ENCODE measurements at regions not wholly inside any gene's neighbourhood (a gene's known extent, or its start where the extent isn't known, plus 50 kb on each side); places are given as distances from the start of the nearest gene placed in this dataset.

GRCh38 chr22:35150183-35151107 lies 84.5 kb downstream of the ISX start:
- Mint-ChIP-seq H3K27ac (ENCODE audit: unreplicated experiment) (no peak overlapping the region), H3K4me3 (ENCODE audit: unreplicated experiment) (no peak overlapping the region), H3K36me3 (ENCODE audit: low read depth, unreplicated experiment) (no peaks in the 10 kb centered on the region), H3K4me1 (ENCODE audit: unreplicated experiment) (no peaks in the 10 kb centered on the region), H3K9me3 (ENCODE audit: unreplicated experiment) (no peaks in the 10 kb centered on the region), H3K27me3 (ENCODE audit: unreplicated experiment) (peaks cover 4% of the 10 kb centered on the region)
- peak; percentile 83 for TF ChIP-seq CTCF (IDR thresholded peaks at IDR 0.05; ENCODE audit: unreplicated experiment)
- DNase-seq (ENCODE audit: low spot score), result peak; percentile 85

- Mint-ChIP-seq H3K36me3 (ENCODE audit: low read depth, unreplicated experiment) (no peaks in the 10 kb centered on the region), H3K4me3 (ENCODE audit: unreplicated experiment) (no peak overlapping the region), H3K4me1 (ENCODE audit: unreplicated experiment) (no peaks in the 10 kb centered on the region), H3K27ac (ENCODE audit: unreplicated experiment) (no peak overlapping the region), H3K27me3 (ENCODE audit: unreplicated experiment) (peaks cover under 1% of the 10 kb centered on the region), H3K9me3 (ENCODE audit: unreplicated experiment) (no peaks in the 10 kb centered on the region)
- DNase-seq (ENCODE audit: low spot score), result no peak
- no peak for TF ChIP-seq CTCF (IDR thresholded peaks at IDR 0.05; ENCODE audit: unreplicated experiment)
Observed at GRCh38 chr22:35152316-35152715, 86.4 kb downstream of the ISX start.

- H3K36me3 Mint-ChIP-seq (ENCODE audit: low read depth, unreplicated experiment), result no peaks in the 10 kb centered on the region
- H3K27me3 Mint-ChIP-seq (ENCODE audit: unreplicated experiment), result peaks cover 2% of the 10 kb centered on the region
- TF ChIP-seq CTCF (IDR thresholded peaks at IDR 0.05; ENCODE audit: unreplicated experiment), result peak; percentile 62
- DNase-seq (ENCODE audit: low spot score), result peak; percentile 78
- no peaks in the 10 kb centered on the region for H3K9me3 Mint-ChIP-seq (ENCODE audit: unreplicated experiment)
- no peaks in the 10 kb centered on the region for H3K4me1 Mint-ChIP-seq (ENCODE audit: unreplicated experiment)
- H3K27ac Mint-ChIP-seq (ENCODE audit: unreplicated experiment), result no peak overlapping the region
- no peak overlapping the region for H3K4me3 Mint-ChIP-seq (ENCODE audit: unreplicated experiment)
Observed at GRCh38 chr22:35154937-35155387, 89.0 kb downstream of the ISX start.

GRCh38 chr22:35155403-35156025 lies 89.6 kb downstream of the ISX start:
- DNase-seq (ENCODE audit: low spot score), result no peak
- Mint-ChIP-seq H3K27ac (ENCODE audit: unreplicated experiment) (no peak overlapping the region), H3K9me3 (ENCODE audit: unreplicated experiment) (no peaks in the 10 kb centered on the region), H3K36me3 (ENCODE audit: low read depth, unreplicated experiment) (no peaks in the 10 kb centered on the region), H3K4me1 (ENCODE audit: unreplicated experiment) (no peaks in the 10 kb centered on the region), H3K4me3 (ENCODE audit: unreplicated experiment) (no peak overlapping the region), H3K27me3 (ENCODE audit: unreplicated experiment) (peaks cover 2% of the 10 kb centered on the region)
- TF ChIP-seq CTCF (IDR thresholded peaks at IDR 0.05; ENCODE audit: unreplicated experiment), result peak; percentile 16

- H3K27me3 Mint-ChIP-seq (ENCODE audit: unreplicated experiment), result peaks cover 5% of the 10 kb centered on the region
- no peaks in the 10 kb centered on the region for H3K9me3 Mint-ChIP-seq (ENCODE audit: unreplicated experiment)
- no peak for TF ChIP-seq CTCF (IDR thresholded peaks at IDR 0.05; ENCODE audit: unreplicated experiment)
- DNase-seq (ENCODE audit: low spot score), result no peak
- H3K27ac Mint-ChIP-seq (ENCODE audit: unreplicated experiment), result no peak overlapping the region
- no peak overlapping the region for H3K4me3 Mint-ChIP-seq (ENCODE audit: unreplicated experiment)
- no peaks in the 10 kb centered on the region for H3K4me1 Mint-ChIP-seq (ENCODE audit: unreplicated experiment)
- no peaks in the 10 kb centered on the region for H3K36me3 Mint-ChIP-seq (ENCODE audit: low read depth, unreplicated experiment)
Observed at GRCh38 chr22:35156945-35157344, 91.0 kb downstream of the ISX start.

Data from endothelial cell (in vitro differentiated cells).